ENCODE measurements at regions not wholly inside any gene's neighbourhood (a gene's known extent, or its start where the extent isn't known, plus 50 kb on each side); places are given as distances from the start of the nearest gene placed in this dataset.
"Not testable (repeated sequence)": the region's sequence is repeated elsewhere in the genome, so short reads cannot be mapped to it uniquely, and the experiment has no call there.

GRCh38 chr3:178203650-178204049 is 332.6 kb upstream of the KCNMB2 start:
- Histone ChIP-seq H3K36me3 (ENCODE audit: low read depth) (no peaks in the 10 kb centered on the region), H3K79me2 (ENCODE audit: low read depth) (no peaks in the 10 kb centered on the region), H3F3A (ENCODE audit: insufficient read depth, low read depth) (no peaks in the 10 kb centered on the region), H3K9me2 (ENCODE audit: insufficient read depth) (no peaks in the 10 kb centered on the region), H3K9me3 (ENCODE audit: insufficient read depth, low read depth) (no peaks in the 10 kb centered on the region), H3K4me2 (no peak overlapping the region), H3K27ac (no peak overlapping the region), H4K20me1 (ENCODE audit: insufficient read depth) (no peaks in the 10 kb centered on the region), H3K27me3 (ENCODE audit: insufficient read depth, low read depth) (no peaks in the 10 kb centered on the region), H3K4me3 (no peak overlapping the region), H3K4me1 (replicated peaks; ENCODE audit: insufficient read depth) (no peaks in the 10 kb centered on the region), H2AFZ (no peak overlapping the region)
- TF ChIP-seq EZH2 (IDR thresholded peaks at IDR 0.05; ENCODE audit: low read depth) (no peak), CTCF (conservative IDR thresholded peaks at IDR 0.05) (no peak)
- no TSS peak for BruUV-seq (replicated peaks)
- ChIA-PET CTCF (no interaction called here), POLR2A (ENCODE audit: unreplicated experiment) (no interaction called here)
- no peak for DNase-seq
- intact Hi-C loops (cut with micrococcal nuclease; ENCODE audit: unreplicated experiment): no loop called here

GRCh38 chr3:178205740-178206139 is 330.5 kb upstream of the KCNMB2 start:
- H3K79me2 ChIP-seq (ENCODE audit: low read depth): no peaks in the 10 kb centered on the region
- no peaks in the 10 kb centered on the region for H3K27me3 ChIP-seq (ENCODE audit: insufficient read depth, low read depth)
- no peaks in the 10 kb centered on the region for H3F3A ChIP-seq (ENCODE audit: insufficient read depth, low read depth)
- CTCF ChIA-PET: interaction anchor here (0.7 kb wide), 1 partner anchor 39 kb away, joined by 3 read pairs; no protein-coding TSS in a partner anchor
- H2AFZ ChIP-seq: no peak overlapping the region
- no peaks in the 10 kb centered on the region for H3K9me2 ChIP-seq (ENCODE audit: insufficient read depth)
- DNase-seq: no peak
- no peak overlapping the region for H3K27ac ChIP-seq
- TF ChIP-seq EZH2 (IDR thresholded peaks at IDR 0.05; ENCODE audit: low read depth) (no peak), CTCF (conservative IDR thresholded peaks at IDR 0.05) (no peak)
- no peak overlapping the region for H3K4me3 ChIP-seq
- no peaks in the 10 kb centered on the region for H3K36me3 ChIP-seq (ENCODE audit: low read depth)
- no peaks in the 10 kb centered on the region for H3K4me1 ChIP-seq (replicated peaks; ENCODE audit: insufficient read depth)
- BruUV-seq (replicated peaks): no TSS peak
- intact Hi-C loops (cut with micrococcal nuclease; ENCODE audit: unreplicated experiment): no loop called here
- H3K9me3 ChIP-seq (ENCODE audit: insufficient read depth, low read depth): no peaks in the 10 kb centered on the region
- no peaks in the 10 kb centered on the region for H4K20me1 ChIP-seq (ENCODE audit: insufficient read depth)
- no peak overlapping the region for H3K4me2 ChIP-seq
- POLR2A ChIA-PET (ENCODE audit: unreplicated experiment): no interaction called here

- TF ChIP-seq CTCF (conservative IDR thresholded peaks at IDR 0.05) (no peak), EZH2 (IDR thresholded peaks at IDR 0.05; ENCODE audit: low read depth) (no peak)
- Histone ChIP-seq H3K79me2 (ENCODE audit: low read depth) (no peaks in the 10 kb centered on the region), H2AFZ (no peak overlapping the region), H3K9me3 (ENCODE audit: insufficient read depth, low read depth) (no peaks in the 10 kb centered on the region), H3K4me1 (replicated peaks; ENCODE audit: insufficient read depth) (no peaks in the 10 kb centered on the region), H3K27ac (no peak overlapping the region), H3K36me3 (ENCODE audit: low read depth) (no peaks in the 10 kb centered on the region), H4K20me1 (ENCODE audit: insufficient read depth) (no peaks in the 10 kb centered on the region), H3F3A (ENCODE audit: insufficient read depth, low read depth) (no peaks in the 10 kb centered on the region), H3K9me2 (ENCODE audit: insufficient read depth) (no peaks in the 10 kb centered on the region), H3K4me2 (no peak overlapping the region), H3K27me3 (ENCODE audit: insufficient read depth, low read depth) (no peaks in the 10 kb centered on the region), H3K4me3 (no peak overlapping the region)
- intact Hi-C loops (cut with micrococcal nuclease; ENCODE audit: unreplicated experiment): no loop called here
- ChIA-PET CTCF (no interaction called here), POLR2A (ENCODE audit: unreplicated experiment) (no interaction called here)
- no TSS peak for BruUV-seq (replicated peaks)
- no peak for DNase-seq
Observed at GRCh38 chr3:178206521-178206920, 329.7 kb upstream of the KCNMB2 start.

GRCh38 chr3:178207161-178207560 is 329.1 kb upstream of the KCNMB2 start:
- DNase-seq; H3K9me2 ChIP-seq (ENCODE audit: insufficient read depth); H4K20me1 ChIP-seq (ENCODE audit: insufficient read depth); POLR2A ChIA-PET (ENCODE audit: unreplicated experiment); intact Hi-C loops (cut with micrococcal nuclease; ENCODE audit: unreplicated experiment); H3K4me2 ChIP-seq; CTCF ChIA-PET; H3K36me3 ChIP-seq (ENCODE audit: low read depth); H3K4me3 ChIP-seq; H3K27me3 ChIP-seq (ENCODE audit: insufficient read depth, low read depth); H3K9me3 ChIP-seq (ENCODE audit: insufficient read depth, low read depth); H3K27ac ChIP-seq; H3K79me2 ChIP-seq (ENCODE audit: low read depth); BruUV-seq (replicated peaks); H3K4me1 ChIP-seq (replicated peaks; ENCODE audit: insufficient read depth); H3F3A ChIP-seq (ENCODE audit: insufficient read depth, low read depth); H2AFZ ChIP-seq: not testable (repeated sequence)

GRCh38 chr3:178207627-178208026 is 328.6 kb upstream of the KCNMB2 start:
- H2AFZ ChIP-seq; H3K4me3 ChIP-seq; POLR2A ChIA-PET (ENCODE audit: unreplicated experiment); CTCF ChIA-PET; H3K4me1 ChIP-seq (replicated peaks; ENCODE audit: insufficient read depth); H3K36me3 ChIP-seq (ENCODE audit: low read depth); H4K20me1 ChIP-seq (ENCODE audit: insufficient read depth); H3K27me3 ChIP-seq (ENCODE audit: insufficient read depth, low read depth); H3K4me2 ChIP-seq; H3K9me3 ChIP-seq (ENCODE audit: insufficient read depth, low read depth); BruUV-seq (replicated peaks); intact Hi-C loops (cut with micrococcal nuclease; ENCODE audit: unreplicated experiment); H3K27ac ChIP-seq; H3F3A ChIP-seq (ENCODE audit: insufficient read depth, low read depth); DNase-seq; H3K79me2 ChIP-seq (ENCODE audit: low read depth); H3K9me2 ChIP-seq (ENCODE audit: insufficient read depth): not testable (repeated sequence)

- H2AFZ ChIP-seq; H3K27me3 ChIP-seq (ENCODE audit: insufficient read depth, low read depth); H3K4me1 ChIP-seq (replicated peaks; ENCODE audit: insufficient read depth); POLR2A ChIA-PET (ENCODE audit: unreplicated experiment); H3K36me3 ChIP-seq (ENCODE audit: low read depth); H3K4me3 ChIP-seq; H3F3A ChIP-seq (ENCODE audit: insufficient read depth, low read depth); DNase-seq; H3K4me2 ChIP-seq; H3K27ac ChIP-seq; intact Hi-C loops (cut with micrococcal nuclease; ENCODE audit: unreplicated experiment); H3K9me3 ChIP-seq (ENCODE audit: insufficient read depth, low read depth); BruUV-seq (replicated peaks); H3K79me2 ChIP-seq (ENCODE audit: low read depth); CTCF ChIA-PET; H3K9me2 ChIP-seq (ENCODE audit: insufficient read depth); H4K20me1 ChIP-seq (ENCODE audit: insufficient read depth): not testable (repeated sequence)
Observed at GRCh38 chr3:178209116-178209515, 327.1 kb upstream of the KCNMB2 start.

All from PC-9 (cell line).